ENCODE measurements at regions not wholly inside any gene's neighbourhood (a gene's known extent, or its start where the extent isn't known, plus 50 kb on each side); places are given as distances from the start of the nearest gene placed in this dataset.

DNA sequence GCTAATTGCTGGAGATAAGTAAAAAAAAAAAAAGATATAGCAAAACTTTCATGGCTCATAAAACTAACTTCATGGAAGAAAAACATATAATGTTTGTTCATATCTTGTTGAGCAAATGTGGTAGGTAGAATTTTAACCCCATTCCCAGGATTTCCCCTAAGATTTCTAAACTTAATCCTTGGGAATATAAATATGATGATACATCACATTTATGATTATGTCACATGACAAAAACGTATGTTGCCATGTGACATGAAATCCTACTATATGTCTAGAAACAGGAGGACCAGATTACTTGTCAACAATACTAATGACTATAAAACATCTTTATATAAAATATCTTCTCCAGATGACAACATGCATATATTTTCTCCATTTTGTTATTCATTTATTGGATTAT lies 679.0 kb upstream of the LRRC4C start:
- H3K4me2 ChIP-seq (ENCODE audit: insufficient read depth, low read length) = no peak overlapping the region
- no peak for FAIRE-seq
- no peaks in the 10 kb centered on the region for H3K27me3 ChIP-seq (ENCODE audit: control insufficient read depth in 2 of 2, insufficient read depth in 2 of 2, low read length in 2 of 2)
- intact Hi-C loops (cut with micrococcal nuclease) (no loop called here), dilution Hi-C loops (cut with MboI; ENCODE audit: extremely low pct_ligation_motif_present, low sequenced_read_pairs) (no loop called here)
- CTCF ChIA-PET = no interaction called here
- no peak overlapping the region for H3K4me3 ChIP-seq (replicated peaks in 1 of 3; ENCODE audit: insufficient read depth in 1 of 3, low read depth in 1 of 3, low read length in 3 of 3)
- H3K36me3 ChIP-seq (ENCODE audit: control insufficient read depth in 2 of 2, extremely low read depth in 1 of 2, insufficient read depth in 2 of 2, low read length in 2 of 2) = no peaks in the 10 kb centered on the region
- no peak for DNase-seq (ENCODE audit: low read depth, low spot score)
- TF ChIP-seq POLR2A (IDR thresholded peaks at IDR 0.05; ENCODE audit: low read depth, low read length) (no peak), MYC (IDR thresholded peaks at IDR 0.05; ENCODE audit: low read depth, low read length) (no peak), EZH2 (IDR thresholded peaks at IDR 0.05; ENCODE audit: borderline replicate concordance, low read depth, low read length, severe bottlenecking) (no peak), POLR2AphosphoS5 (IDR thresholded peaks at IDR 0.05; ENCODE audit: insufficient read depth, low read depth, low read length) (no peak), FOS (IDR thresholded peaks at IDR 0.05; ENCODE audit: borderline replicate concordance, insufficient read depth, low read length) (no peak), JUN (IDR thresholded peaks at IDR 0.05; ENCODE audit: borderline replicate concordance, insufficient read depth, insufficient read length, low read depth) (no peak), GATA2 (IDR thresholded peaks at IDR 0.05; ENCODE audit: insufficient read depth, insufficient read length, low read depth, low read length) (no peak)
- TF ChIP-seq, protein P1, sequence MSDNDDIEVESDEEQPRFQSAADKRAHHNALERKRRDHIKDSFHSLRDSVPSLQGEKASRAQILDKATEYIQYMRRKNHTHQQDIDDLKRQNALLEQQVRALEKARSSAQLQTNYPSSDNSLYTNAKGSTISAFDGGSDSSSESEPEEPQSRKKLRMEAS (IDR thresholded peaks at IDR 0.05; ENCODE audit: insufficient read depth, insufficient read length) = no peak
- TF ChIP-seq, protein P2, sequence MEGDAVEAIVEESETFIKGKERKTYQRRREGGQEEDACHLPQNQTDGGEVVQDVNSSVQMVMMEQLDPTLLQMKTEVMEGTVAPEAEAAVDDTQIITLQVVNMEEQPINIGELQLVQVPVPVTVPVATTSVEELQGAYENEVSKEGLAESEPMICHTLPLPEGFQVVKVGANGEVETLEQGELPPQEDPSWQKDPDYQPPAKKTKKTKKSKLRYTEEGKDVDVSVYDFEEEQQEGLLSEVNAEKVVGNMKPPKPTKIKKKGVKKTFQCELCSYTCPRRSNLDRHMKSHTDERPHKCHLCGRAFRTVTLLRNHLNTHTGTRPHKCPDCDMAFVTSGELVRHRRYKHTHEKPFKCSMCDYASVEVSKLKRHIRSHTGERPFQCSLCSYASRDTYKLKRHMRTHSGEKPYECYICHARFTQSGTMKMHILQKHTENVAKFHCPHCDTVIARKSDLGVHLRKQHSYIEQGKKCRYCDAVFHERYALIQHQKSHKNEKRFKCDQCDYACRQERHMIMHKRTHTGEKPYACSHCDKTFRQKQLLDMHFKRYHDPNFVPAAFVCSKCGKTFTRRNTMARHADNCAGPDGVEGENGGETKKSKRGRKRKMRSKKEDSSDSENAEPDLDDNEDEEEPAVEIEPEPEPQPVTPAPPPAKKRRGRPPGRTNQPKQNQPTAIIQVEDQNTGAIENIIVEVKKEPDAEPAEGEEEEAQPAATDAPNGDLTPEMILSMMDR (IDR thresholded peaks at IDR 0.05; ENCODE audit: extremely low read depth in 1 of 2, insufficient read depth in 1 of 2, low read depth in 1 of 2, low read length in 2 of 2) = no peak
- no peak overlapping the region for H2AFZ ChIP-seq (ENCODE audit: low read depth, low read length)
- no peaks in the 10 kb centered on the region for H4K20me1 ChIP-seq (replicated peaks; ENCODE audit: control insufficient read depth, extremely low read depth, insufficient read depth, low read length)
- no peaks in the 10 kb centered on the region for H3K4me1 ChIP-seq (ENCODE audit: control insufficient read depth, extremely low read depth, insufficient read depth, low read length)
- POLR2A ChIA-PET = no interaction called here
- no peaks in the 10 kb centered on the region for H3K9me1 ChIP-seq (replicated peaks; ENCODE audit: control insufficient read depth, extremely low read depth, insufficient read depth, low read length)
- H3K79me2 ChIP-seq (ENCODE audit: control insufficient read depth, insufficient read depth, low read length) = no peaks in the 10 kb centered on the region
- no TSS peak for BruUV-seq (replicated peaks)
- H3K9me3 ChIP-seq (replicated peaks; ENCODE audit: control insufficient read depth, insufficient read depth, low read length) = no peaks in the 10 kb centered on the region
- no peak overlapping the region for H3K27ac ChIP-seq (ENCODE audit: insufficient read depth, low read depth, low read length)
- no peak overlapping the region for H3K9ac ChIP-seq (replicated peaks; ENCODE audit: extremely low read depth, insufficient read depth, low read length)

All from endothelial cell of umbilical vein (primary cell).